GM23338 (cell line): ENCODE measurements at regions not wholly inside any gene's neighbourhood (a gene's known extent, or its start where the extent isn't known, plus 50 kb on each side); places are given as distances from the start of the nearest gene placed in this dataset.

ENCODE experiments used
- CREB1 ChIP-seq: fragments of 250-450 bp; sonication (Bioruptor Pico); IDR thresholded peaks from 2 replicates; pipeline ENCODE4 v1.5.0; 2020; ENCODE audit warnings: low read depth, mild to moderate bottlenecking, moderate library complexity
- CTCF ChIP-seq, 2 experiments: fragments of 200-600 bp in 1 of 2; sonication (generic) in 1 of 2; conservative IDR thresholded peaks; 2 replicates each; pipeline versions ENCODE4 v1.5.1 to v1.6.1; 2016 to 2017; ENCODE audit warnings: antibody characterized with exemption in 2 of 2, low read depth in 2 of 2, mild to moderate bottlenecking in 2 of 2, moderate library complexity in 1 of 2
- ETS1 ChIP-seq: IDR thresholded peaks from 2 replicates; pipeline ENCODE4 v1.6.1; 2016; ENCODE audit warnings: antibody characterized with exemption
- EZH2 ChIP-seq: fragments of 200-600 bp; sonication (generic); IDR thresholded peaks from one replicate; pipeline ENCODE4 v1.8.0; 2017; ENCODE audit warnings: antibody characterized with exemption, mild to moderate bottlenecking, low read depth; ENCODE audit not compliant: unreplicated experiment
- JUNB ChIP-seq: IDR thresholded peaks from one replicate; pipeline ENCODE4 v1.6.1; 2016; ENCODE audit warnings: antibody characterized with exemption; ENCODE audit not compliant: unreplicated experiment
- POLR2AphosphoS5 ChIP-seq: IDR thresholded peaks from 2 replicates; pipeline ENCODE4 v1.6.1; 2016; ENCODE audit warnings: antibody characterized with exemption, low read depth

DNA sequence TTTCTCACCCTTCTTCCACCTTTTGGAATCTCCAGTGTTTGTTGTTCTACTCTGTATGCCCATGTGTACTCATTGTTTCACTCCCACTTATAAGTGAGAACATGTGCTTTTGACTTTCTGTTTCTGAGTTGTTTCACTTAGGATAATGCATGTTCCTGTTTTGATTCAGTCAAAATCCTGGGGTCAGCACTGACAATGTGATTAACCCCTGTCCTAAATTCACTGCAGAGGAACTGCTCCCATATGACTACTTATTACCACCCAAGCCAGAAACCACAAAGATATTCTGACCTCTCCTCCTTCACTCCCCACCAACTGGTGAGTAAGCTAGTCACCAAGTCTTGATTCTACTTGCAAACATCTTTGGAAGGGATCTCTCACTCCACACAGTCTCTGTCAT lies 251.4 kb upstream of the TCF4 start:
- no peak for TF ChIP-seq CTCF (conservative IDR thresholded peaks at IDR 0.05; ENCODE audit: low read depth in 2 of 2)
- TF ChIP-seq CREB1: no peak
- TF ChIP-seq ETS1: no peak
- no peak for TF ChIP-seq EZH2
- TF ChIP-seq JUNB: no peak
- no peak for TF ChIP-seq POLR2AphosphoS5
